ENCODE measurements at regions not wholly inside any gene's neighbourhood (a gene's known extent, or its start where the extent isn't known, plus 50 kb on each side); places are given as distances from the start of the nearest gene placed in this dataset.
"Not testable (repeated sequence)": the region's sequence is repeated elsewhere in the genome, so short reads cannot be mapped to it uniquely, and the experiment has no call there.

- no peak for TF ChIP-seq CTCF (conservative IDR thresholded peaks at IDR 0.05; ENCODE audit: control insufficient read depth, insufficient read depth, low read depth, low read length)
- H3K4me3 ChIP-seq (ENCODE audit: control insufficient read depth, low read depth, low read length): no peak overlapping the region
- DNase-seq (ENCODE audit: low read depth): no peak
Observed at GRCh38 chr10:109665321-109665720, 258.0 kb downstream of the XPNPEP1 start.

- no peak for TF ChIP-seq CTCF (conservative IDR thresholded peaks at IDR 0.05; ENCODE audit: control insufficient read depth, insufficient read depth, low read depth, low read length)
- DNase-seq (ENCODE audit: low read depth): no peak
- H3K4me3 ChIP-seq (ENCODE audit: control insufficient read depth, low read depth, low read length): no peak overlapping the region
Observed at GRCh38 chr10:109664554-109664953, 258.8 kb downstream of the XPNPEP1 start.

GRCh38 chr10:109663122-109663521 is 260.2 kb downstream of the XPNPEP1 start:
- no peak overlapping the region for H3K4me3 ChIP-seq (ENCODE audit: control insufficient read depth, low read depth, low read length)
- no peak for DNase-seq (ENCODE audit: low read depth)
- TF ChIP-seq CTCF (conservative IDR thresholded peaks at IDR 0.05; ENCODE audit: control insufficient read depth, insufficient read depth, low read depth, low read length): no peak

- H3K4me3 ChIP-seq (ENCODE audit: control insufficient read depth, low read depth, low read length); DNase-seq (ENCODE audit: low read depth): not testable (repeated sequence)
Observed at GRCh38 chr10:109652612-109653011, 270.7 kb downstream of the XPNPEP1 start.

- TF ChIP-seq CTCF (conservative IDR thresholded peaks at IDR 0.05; ENCODE audit: control insufficient read depth, insufficient read depth, low read depth, low read length): no peak
- no peak for DNase-seq (ENCODE audit: low read depth)
- H3K4me3 ChIP-seq (ENCODE audit: control insufficient read depth, low read depth, low read length): no peak overlapping the region
Observed at GRCh38 chr10:109650228-109650627, 273.1 kb downstream of the XPNPEP1 start.

GRCh38 chr10:109647627-109648026 is 275.7 kb downstream of the XPNPEP1 start:
- no peak for TF ChIP-seq CTCF (conservative IDR thresholded peaks at IDR 0.05; ENCODE audit: control insufficient read depth, insufficient read depth, low read depth, low read length)
- DNase-seq (ENCODE audit: low read depth): no peak
- H3K4me3 ChIP-seq (ENCODE audit: control insufficient read depth, low read depth, low read length): no peak overlapping the region

GRCh38 chr10:109633846-109634245 is 289.5 kb downstream of the XPNPEP1 start:
- TF ChIP-seq CTCF (conservative IDR thresholded peaks at IDR 0.05; ENCODE audit: control insufficient read depth, insufficient read depth, low read depth, low read length): no peak
- no peak overlapping the region for H3K4me3 ChIP-seq (ENCODE audit: control insufficient read depth, low read depth, low read length)
- DNase-seq (ENCODE audit: low read depth): peak; percentile 6

- not testable (repeated sequence) for DNase-seq (ENCODE audit: low read depth); H3K4me3 ChIP-seq (ENCODE audit: control insufficient read depth, low read depth, low read length)
Observed at GRCh38 chr10:109633017-109633416, 290.3 kb downstream of the XPNPEP1 start.

All from fibroblast of mammary gland (primary cell).